Hematopoietic multipotent progenitor cell treated with erythropoietin and hydrocortisone succinate and interleukin-3 and kit ligand, for 17 days (in vitro differentiated cells): ENCODE measurements at regions not wholly inside any gene's neighbourhood (a gene's known extent, or its start where the extent isn't known, plus 50 kb on each side); places are given as distances from the start of the nearest gene placed in this dataset.
"Not testable (repeated sequence)": the region's sequence is repeated elsewhere in the genome, so short reads cannot be mapped to it uniquely, and the experiment has no call there.

Experiments used
- DNase-seq: peaks from one replicate; pipeline ENCODE4 v3.0.0-alpha.2; 2015; ENCODE audit warnings: low spot score

GRCh38 chr2:8144131-8144631 is 537.7 kb upstream of the ID2 start:
- DNase-seq = no peak

DNA sequence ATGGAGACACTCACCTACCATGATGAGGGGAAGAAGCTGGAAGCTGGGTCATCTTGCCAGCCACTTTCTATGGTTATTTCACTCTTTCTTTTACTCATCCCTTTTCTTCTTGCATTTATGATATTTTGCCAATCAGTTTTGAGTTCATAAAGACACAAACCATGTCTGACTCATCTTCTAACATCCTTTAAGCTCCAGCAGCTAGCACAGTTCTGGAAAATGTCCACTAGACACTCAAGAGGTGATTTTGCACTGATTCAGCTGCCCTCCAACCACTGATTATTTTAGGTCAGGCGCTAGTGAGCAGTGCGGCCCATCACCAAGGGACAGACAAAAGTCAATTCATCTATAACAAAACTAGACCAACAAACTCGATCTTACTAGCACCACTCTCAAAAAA is 537.1 kb upstream of the ID2 start:
- DNase-seq = no peak

GRCh38 chr2:8145375-8145774 is 536.5 kb upstream of the ID2 start:
- DNase-seq = not testable (repeated sequence)

- DNase-seq = no peak
Observed at GRCh38 chr2:8146132-8147005, 535.5 kb upstream of the ID2 start.

- no peak for DNase-seq
Observed at GRCh38 chr2:8148260-8149006, 533.4 kb upstream of the ID2 start.

DNA sequence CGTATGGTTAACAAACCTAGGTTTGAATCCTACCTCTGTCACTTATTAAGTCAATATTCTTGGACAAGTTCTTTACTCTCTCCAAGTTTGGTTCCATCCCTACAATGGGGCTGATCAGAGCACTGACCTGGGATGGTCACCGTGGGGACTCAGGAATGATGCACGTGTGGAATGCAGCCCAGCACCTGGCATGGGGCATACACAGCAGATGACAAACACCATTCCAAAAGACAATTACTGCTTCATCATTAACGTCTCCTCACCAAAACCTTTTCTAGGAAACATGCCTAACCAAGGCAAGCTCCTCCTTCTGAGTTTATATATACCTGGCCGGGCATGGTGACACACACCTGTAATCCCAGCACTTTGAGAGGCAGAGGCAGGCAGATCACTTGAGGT is 532.9 kb upstream of the ID2 start:
- DNase-seq = no peak

- no peak for DNase-seq
Observed at GRCh38 chr2:8149985-8150539, 531.8 kb upstream of the ID2 start.

DNA sequence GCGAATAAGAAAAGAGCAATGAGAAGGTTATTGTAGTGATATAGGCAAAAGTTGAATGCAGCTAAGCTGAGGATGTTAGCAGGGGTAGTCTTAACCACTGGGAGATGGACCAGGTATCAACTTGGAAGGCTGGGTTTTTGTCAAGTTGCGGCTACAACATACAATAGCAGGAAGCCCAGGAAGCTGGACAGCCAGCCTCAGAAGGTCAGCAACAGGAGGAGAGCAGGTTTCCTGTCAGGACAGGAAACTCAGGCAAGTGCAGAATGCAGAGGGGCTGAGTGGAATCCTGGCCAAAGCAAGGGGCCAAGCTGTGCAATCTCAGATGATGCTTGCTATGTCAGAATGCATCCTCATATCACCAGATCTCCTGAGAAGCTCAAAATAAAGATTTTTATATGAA is 530.0 kb upstream of the ID2 start:
- DNase-seq = no peak

- DNase-seq = no peak
Observed at GRCh38 chr2:8152392-8153257, 529.2 kb upstream of the ID2 start.

- no peak for DNase-seq
Observed at GRCh38 chr2:8153258-8153718, 528.6 kb upstream of the ID2 start.

- no peak for DNase-seq
Observed at GRCh38 chr2:8154270-8154669, 527.6 kb upstream of the ID2 start.

- DNase-seq = no peak
Observed at GRCh38 chr2:8154936-8155335, 526.9 kb upstream of the ID2 start.

DNA sequence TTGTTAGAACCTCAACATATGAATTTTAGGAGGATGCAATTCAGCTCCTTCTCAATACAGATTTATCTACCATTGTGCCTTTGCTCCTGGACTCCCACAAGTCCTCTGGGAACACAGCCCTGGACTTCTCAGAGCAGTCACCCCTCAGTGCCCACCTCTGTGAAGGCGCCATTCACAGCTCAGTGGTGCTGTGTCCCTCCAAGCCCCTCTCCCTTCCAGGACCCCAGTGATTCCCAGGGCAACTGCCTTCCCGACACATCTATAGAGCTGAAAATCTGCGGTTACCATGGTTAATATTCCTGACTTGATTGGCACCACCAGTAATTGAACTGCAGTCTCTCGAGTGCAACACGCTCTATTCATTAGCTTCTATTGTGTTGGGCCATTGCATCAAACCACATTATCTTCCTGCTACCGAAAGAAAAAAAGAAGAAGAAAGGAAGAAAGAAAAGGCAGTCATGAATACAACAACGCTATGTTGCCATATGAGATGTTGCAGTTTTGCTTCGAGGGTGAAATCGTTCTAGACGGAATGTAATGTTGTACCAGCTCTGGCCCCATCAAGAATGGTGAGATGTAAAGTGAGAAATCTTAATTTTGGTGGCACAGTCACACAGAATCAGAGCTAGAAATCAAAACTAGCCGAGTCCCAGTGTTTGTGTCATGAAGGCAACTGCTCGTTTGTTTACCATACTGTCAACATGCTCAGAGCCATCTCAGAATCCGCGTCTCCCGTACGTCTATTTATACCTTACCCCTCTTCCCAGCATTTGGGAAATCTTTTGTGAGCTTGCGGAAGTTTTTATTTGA is 524.0 kb upstream of the ID2 start:
- DNase-seq = no peak

- no peak for DNase-seq
Observed at GRCh38 chr2:8158711-8159110, 523.1 kb upstream of the ID2 start.

- DNase-seq = no peak
Observed at GRCh38 chr2:8159211-8159965, 522.5 kb upstream of the ID2 start.

GRCh38 chr2:8159966-8160603 is 521.8 kb upstream of the ID2 start:
- DNase-seq = no peak

GRCh38 chr2:8160959-8161358 is 520.9 kb upstream of the ID2 start:
- DNase-seq = no peak

GRCh38 chr2:8162552-8162951 is 519.3 kb upstream of the ID2 start:
- DNase-seq = no peak

GRCh38 chr2:8165550-8165949 is 516.3 kb upstream of the ID2 start:
- DNase-seq = no peak
